ENCODE measurements at regions not wholly inside any gene's neighbourhood (a gene's known extent, or its start where the extent isn't known, plus 50 kb on each side); places are given as distances from the start of the nearest gene placed in this dataset.

GRCh38 chr6:30799210-30799609 lies 54.9 kb upstream of the IER3 start:
- TF ChIP-seq CTCF (IDR thresholded peaks at IDR 0.05) (no peak), POLR2A (IDR thresholded peaks at IDR 0.05) (no peak)

All from upper lobe of left lung (tissue), 4 donors.